Gastroesophageal sphincter (tissue), 3 donors: ENCODE measurements at regions not wholly inside any gene's neighbourhood (a gene's known extent, or its start where the extent isn't known, plus 50 kb on each side); places are given as distances from the start of the nearest gene placed in this dataset.

Source experiments
- POLR2A ChIP-seq, 2 donors: fragments of 450-650 bp; IDR thresholded peaks; one replicate each; pipeline ENCODE4 v1.6.1; 2017; ENCODE audit warnings: antibody characterized with exemption in 2 of 2, mild to moderate bottlenecking in 2 of 2, moderate library complexity in 1 of 2
- TF ChIP-seq, protein P1 (sequence below), 4 experiments: fragments of 200-600 bp in 2 of 4; fragments of 450-650 bp in 2 of 4; sonication (generic) in 1 of 4; IDR thresholded peaks; one replicate each; pipeline ENCODE4 v1.5.1; 2017 to 2019; ENCODE audit warnings: antibody characterized with exemption in 4 of 4, mild to moderate bottlenecking in 2 of 4, moderate library complexity in 2 of 4

DNA sequence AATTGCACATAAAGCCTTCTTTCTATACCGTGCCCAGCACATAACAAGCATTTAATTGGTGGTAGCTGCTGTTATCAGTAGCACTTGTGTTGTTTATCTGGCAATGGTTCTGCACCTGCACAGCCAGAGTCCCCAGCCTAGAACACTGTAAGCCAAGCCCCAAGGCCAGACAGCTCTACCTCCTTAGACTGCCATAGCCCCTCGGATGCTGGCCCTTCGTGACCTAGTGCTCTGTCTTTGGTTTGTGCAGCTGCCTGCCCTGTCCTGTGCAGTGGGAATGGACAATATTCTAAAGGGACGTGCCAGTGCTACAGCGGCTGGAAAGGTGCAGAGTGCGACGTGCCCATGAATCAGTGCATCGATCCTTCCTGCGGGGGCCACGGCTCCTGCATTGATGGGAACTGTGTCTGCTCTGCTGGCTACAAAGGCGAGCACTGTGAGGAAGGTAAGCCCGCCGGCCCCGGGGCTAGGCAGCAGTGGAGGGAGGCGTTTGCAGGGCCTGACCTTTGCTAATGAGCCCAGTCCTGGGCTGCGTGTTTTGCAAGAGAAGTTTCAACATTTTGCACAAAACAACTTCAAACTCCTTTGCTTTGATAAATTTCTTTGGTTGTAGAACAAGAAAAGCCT, 173.3 kb upstream of the WWC1 start:
- TF ChIP-seq, protein P1, sequence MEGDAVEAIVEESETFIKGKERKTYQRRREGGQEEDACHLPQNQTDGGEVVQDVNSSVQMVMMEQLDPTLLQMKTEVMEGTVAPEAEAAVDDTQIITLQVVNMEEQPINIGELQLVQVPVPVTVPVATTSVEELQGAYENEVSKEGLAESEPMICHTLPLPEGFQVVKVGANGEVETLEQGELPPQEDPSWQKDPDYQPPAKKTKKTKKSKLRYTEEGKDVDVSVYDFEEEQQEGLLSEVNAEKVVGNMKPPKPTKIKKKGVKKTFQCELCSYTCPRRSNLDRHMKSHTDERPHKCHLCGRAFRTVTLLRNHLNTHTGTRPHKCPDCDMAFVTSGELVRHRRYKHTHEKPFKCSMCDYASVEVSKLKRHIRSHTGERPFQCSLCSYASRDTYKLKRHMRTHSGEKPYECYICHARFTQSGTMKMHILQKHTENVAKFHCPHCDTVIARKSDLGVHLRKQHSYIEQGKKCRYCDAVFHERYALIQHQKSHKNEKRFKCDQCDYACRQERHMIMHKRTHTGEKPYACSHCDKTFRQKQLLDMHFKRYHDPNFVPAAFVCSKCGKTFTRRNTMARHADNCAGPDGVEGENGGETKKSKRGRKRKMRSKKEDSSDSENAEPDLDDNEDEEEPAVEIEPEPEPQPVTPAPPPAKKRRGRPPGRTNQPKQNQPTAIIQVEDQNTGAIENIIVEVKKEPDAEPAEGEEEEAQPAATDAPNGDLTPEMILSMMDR (IDR thresholded peaks at IDR 0.05) = no peak
- no peak for TF ChIP-seq POLR2A (IDR thresholded peaks at IDR 0.05)
